Upper lobe of left lung (tissue), 6 donors: ENCODE measurements at regions not wholly inside any gene's neighbourhood (a gene's known extent, or its start where the extent isn't known, plus 50 kb on each side); places are given as distances from the start of the nearest gene placed in this dataset.

Source experiments
- ATAC-seq, 2 donors: fragments of 200-7000 bp; cut with Tn5 transposase; one replicate each; pipeline ENCODE4 v1.9.1; 2022; ENCODE audit warnings: mild to moderate bottlenecking in 2 of 2, moderate library complexity in 2 of 2; ENCODE audit not compliant: low FRiP score in 2 of 2
- DNase-seq, 2 donors: peaks; one replicate each; pipeline ENCODE4 v3.0.0-alpha.2; 2019 to 2020
- H3K27ac ChIP-seq, 4 donors: fragments of 200-600 bp; sonication (generic); one replicate each; pipeline ENCODE4 v1.5.1; 2016 to 2019
- H3K27me3 ChIP-seq, 4 donors: fragments of 200-600 bp; sonication (generic); one replicate each; pipeline ENCODE4 v1.5.1; 2017 to 2019
- H3K36me3 ChIP-seq, 4 donors: fragments of 200-600 bp; sonication (generic); one replicate each; pipeline ENCODE4 v1.5.1; 2016 to 2019
- H3K4me1 ChIP-seq, 4 donors: fragments of 200-600 bp; sonication (generic); one replicate each; pipeline ENCODE4 v1.5.1; 2018 to 2019
- H3K4me3 ChIP-seq, 4 donors: fragments of 200-600 bp; sonication (generic); one replicate each; pipeline ENCODE4 v1.5.1; 2017 to 2019; ENCODE audit warnings: mild to moderate bottlenecking in 2 of 4, moderate library complexity in 1 of 4
- H3K9me3 ChIP-seq, 4 donors: fragments of 200-600 bp; sonication (generic); one replicate each; pipeline ENCODE4 v1.5.1; 2018 to 2019
- CTCF ChIP-seq, 6 experiments: fragments of 450-650 bp in 4 of 6; fragments of 200-600 bp in 2 of 6; sonication (generic) in 2 of 6; IDR thresholded peaks; one replicate each; pipeline ENCODE4 v1.5.1; 2016 to 2019; ENCODE audit warnings: antibody characterized with exemption in 6 of 6
- EP300 ChIP-seq, 4 donors: sonication (generic); formaldehyde crosslinking; IDR thresholded peaks; one replicate each; pipeline ENCODE4 v1.5.1; 2017; ENCODE audit warnings: antibody characterized with exemption in 4 of 4, control low read depth in 2 of 4
- POLR2A ChIP-seq, 4 donors: fragments of 450-650 bp; IDR thresholded peaks; one replicate each; pipeline ENCODE4 v1.5.1; 2016 to 2017; ENCODE audit warnings: antibody characterized with exemption in 4 of 4, mild to moderate bottlenecking in 2 of 4
- POLR2AphosphoS5 ChIP-seq, 2 donors: sonication (generic); formaldehyde crosslinking; IDR thresholded peaks; one replicate each; pipeline ENCODE4 v1.5.1; 2017; ENCODE audit warnings: antibody characterized with exemption in 2 of 2
- WGBS, 2 donors: methylation state at CpG; one replicate each; pipeline ENCODE4 v1.1.5; 2017 to 2018; 5-methylcytosine and 5-hydroxymethylcytosine counted together
- donor health status: DM: no; HTN: no; CAD: no; lungs with moderate emphysema.
- donor health status: DM: no; HTN: yes; CAD: no; lungs with severe emphysema.

GRCh38 chr5:72021651-72022357 lies 85.5 kb upstream of the MAP1B start:
- H3K9me3 ChIP-seq = no peaks in the 10 kb centered on the region
- no peak overlapping the region for H3K4me3 ChIP-seq
- H3K4me1 ChIP-seq = no peaks in the 10 kb centered on the region
- H3K27ac ChIP-seq = no peak overlapping the region
- no peaks in the 10 kb centered on the region for H3K36me3 ChIP-seq
- ATAC-seq = no peak
- H3K27me3 ChIP-seq = no peaks in the 10 kb centered on the region
- DNase-seq = no peak
- no peak for TF ChIP-seq EP300 (IDR thresholded peaks at IDR 0.05)
- no peak for TF ChIP-seq CTCF (IDR thresholded peaks at IDR 0.05)
- TF ChIP-seq POLR2A (IDR thresholded peaks at IDR 0.05) = no peak
- 71 to 82% methylated on average over 8 of the region's 8 CpGs for WGBS, 2 donors

DNA sequence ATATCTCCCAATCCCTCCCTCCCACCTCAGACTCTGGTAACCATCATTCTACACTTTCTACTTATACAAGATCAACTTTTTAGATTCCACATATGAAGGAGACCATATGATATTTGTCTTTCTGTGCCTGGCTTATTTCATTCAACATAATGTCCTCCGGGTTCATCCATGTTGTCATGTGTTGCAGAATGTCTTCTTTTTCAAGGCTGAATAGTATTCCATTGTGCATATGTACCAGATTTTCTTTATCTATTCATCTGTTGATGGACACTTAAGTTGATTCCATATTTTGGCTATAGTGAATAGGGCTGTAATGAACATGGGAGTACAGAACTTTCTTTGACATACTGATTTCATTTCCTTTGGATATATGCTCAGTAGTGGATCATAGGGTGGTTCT lies 78.9 kb upstream of the MAP1B start:
- Histone ChIP-seq H3K4me3 (no peak overlapping the region), H3K27ac (no peak overlapping the region), H3K4me1 (no peaks in the 10 kb centered on the region), H3K9me3 (no peaks in the 10 kb centered on the region), H3K27me3 (no peaks in the 10 kb centered on the region), H3K36me3 (no peaks in the 10 kb centered on the region)
- no peak for ATAC-seq
- DNase-seq = no peak
- TF ChIP-seq POLR2AphosphoS5 (IDR thresholded peaks at IDR 0.05) = no peak
- TF ChIP-seq CTCF (IDR thresholded peaks at IDR 0.05) = no peak
- TF ChIP-seq POLR2A (IDR thresholded peaks at IDR 0.05) = no peak
- TF ChIP-seq EP300 (IDR thresholded peaks at IDR 0.05) = no peak
- WGBS, 2 donors = 92 to 93% methylated on average over 1 of the region's 1 CpG

GRCh38 chr5:72030237-72030636 lies 77.0 kb upstream of the MAP1B start:
- H3K36me3 ChIP-seq = no peaks in the 10 kb centered on the region
- DNase-seq = no peak
- H3K4me3 ChIP-seq = no peak overlapping the region
- no peaks in the 10 kb centered on the region for H3K9me3 ChIP-seq
- H3K4me1 ChIP-seq = no peaks in the 10 kb centered on the region
- H3K27me3 ChIP-seq = no peaks in the 10 kb centered on the region
- TF ChIP-seq CTCF (IDR thresholded peaks at IDR 0.05) (no peak), EP300 (IDR thresholded peaks at IDR 0.05) (no peak), POLR2AphosphoS5 (IDR thresholded peaks at IDR 0.05) (no peak), POLR2A (IDR thresholded peaks at IDR 0.05) (no peak)
- no peak for ATAC-seq
- WGBS, 2 donors = 87 to 90% methylated on average over 3 of the region's 3 CpGs
- H3K27ac ChIP-seq = no peak overlapping the region

- Histone ChIP-seq H3K4me1 (no peaks in the 10 kb centered on the region), H3K36me3 (no peaks in the 10 kb centered on the region), H3K27ac (no peak overlapping the region), H3K4me3 (no peak overlapping the region), H3K9me3 (no peaks in the 10 kb centered on the region), H3K27me3 (no peaks in the 10 kb centered on the region)
- 49 to 59% methylated on average over 4 of the region's 4 CpGs for WGBS, 2 donors
- no peak for TF ChIP-seq EP300 (IDR thresholded peaks at IDR 0.05)
- no peak for TF ChIP-seq POLR2A (IDR thresholded peaks at IDR 0.05)
- TF ChIP-seq CTCF (IDR thresholded peaks at IDR 0.05) = no peak
- no peak for TF ChIP-seq POLR2AphosphoS5 (IDR thresholded peaks at IDR 0.05)
- no peak for DNase-seq
- ATAC-seq = no peak
Measured at GRCh38 chr5:72032788-72033187, 74.5 kb upstream of the MAP1B start.

DNA sequence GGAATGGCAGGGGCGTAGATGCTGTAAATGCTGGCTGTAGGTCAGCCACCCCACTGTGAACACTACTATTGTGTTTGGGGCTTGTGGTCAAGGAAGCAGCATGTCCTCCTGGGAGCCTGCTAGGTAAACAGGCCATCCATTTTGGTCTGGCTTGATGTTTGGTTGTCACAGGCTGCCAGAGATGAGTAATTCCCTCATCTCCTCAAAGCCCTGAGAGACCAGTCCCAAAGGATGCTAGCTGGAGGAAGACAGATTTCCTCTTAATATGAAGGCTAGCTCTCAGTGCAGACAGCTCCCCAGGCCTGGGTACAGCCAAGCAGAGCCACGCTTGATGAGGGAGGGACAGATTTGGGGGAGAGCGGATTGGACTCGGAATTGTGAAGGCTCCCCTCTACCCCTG lies 72.5 kb upstream of the MAP1B start:
- Histone ChIP-seq H3K4me3 (no peak overlapping the region), H3K27me3 (no peaks in the 10 kb centered on the region), H3K4me1 (no peaks in the 10 kb centered on the region), H3K36me3 (no peaks in the 10 kb centered on the region), H3K9me3 (no peaks in the 10 kb centered on the region), H3K27ac (no peak overlapping the region)
- TF ChIP-seq POLR2A (IDR thresholded peaks at IDR 0.05) (no peak), CTCF (IDR thresholded peaks at IDR 0.05) (no peak), EP300 (IDR thresholded peaks at IDR 0.05) (no peak), POLR2AphosphoS5 (IDR thresholded peaks at IDR 0.05) (no peak)
- WGBS, 2 donors = 59 to 72% methylated on average over 4 of the region's 4 CpGs
- no peak for DNase-seq
- no peak for ATAC-seq
